HG03108 (cell line): ENCODE measurements at regions not wholly inside any gene's neighbourhood (a gene's known extent, or its start where the extent isn't known, plus 50 kb on each side); places are given as distances from the start of the nearest gene placed in this dataset.
"Not testable (repeated sequence)": the region's sequence is repeated elsewhere in the genome, so short reads cannot be mapped to it uniquely, and the experiment has no call there.

ENCODE experiments used
- ATAC-seq: cut with Tn5 transposase; IDR thresholded peaks from one replicate; pipeline ENCODE4 v1.9.1; 2021; ENCODE audit warnings: moderate library complexity; ENCODE audit not compliant: unreplicated experiment

GRCh38 chr18:55907453-55908175 lies 319.6 kb upstream of the TCF4 start:
- ATAC-seq: no peak

- ATAC-seq: no peak
These were observed 318.5 kb upstream of the TCF4 start for GRCh38 chr18:55906536-55906935.

DNA sequence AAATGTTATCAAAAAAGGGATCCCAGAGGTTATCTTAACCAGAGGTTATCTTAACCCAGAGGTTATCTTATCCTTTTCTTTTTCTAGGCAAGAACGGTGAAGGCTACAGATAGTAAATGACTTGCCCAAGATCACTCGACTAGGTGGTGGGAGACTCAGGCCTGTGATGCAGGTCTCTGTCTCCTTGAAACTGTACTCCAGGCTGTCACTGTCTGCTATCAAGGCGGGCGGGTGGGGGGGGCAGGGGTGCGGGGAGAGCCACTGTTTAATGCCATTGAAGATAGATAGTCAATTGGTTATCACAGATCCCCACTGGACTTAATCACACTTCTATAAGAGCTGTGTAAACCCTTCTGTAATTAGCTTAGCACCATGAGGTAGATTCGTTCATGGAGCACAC lies 315.9 kb upstream of the TCF4 start:
- no peak for ATAC-seq

- no peak for ATAC-seq
These were observed 312.4 kb upstream of the TCF4 start for GRCh38 chr18:55900380-55900779.

GRCh38 chr18:55897091-55897689 lies 309.2 kb upstream of the TCF4 start:
- ATAC-seq: no peak

GRCh38 chr18:55893948-55894347 lies 306.0 kb upstream of the TCF4 start:
- no peak for ATAC-seq

GRCh38 chr18:55892862-55893813 lies 305.1 kb upstream of the TCF4 start:
- ATAC-seq: not testable (repeated sequence)

DNA sequence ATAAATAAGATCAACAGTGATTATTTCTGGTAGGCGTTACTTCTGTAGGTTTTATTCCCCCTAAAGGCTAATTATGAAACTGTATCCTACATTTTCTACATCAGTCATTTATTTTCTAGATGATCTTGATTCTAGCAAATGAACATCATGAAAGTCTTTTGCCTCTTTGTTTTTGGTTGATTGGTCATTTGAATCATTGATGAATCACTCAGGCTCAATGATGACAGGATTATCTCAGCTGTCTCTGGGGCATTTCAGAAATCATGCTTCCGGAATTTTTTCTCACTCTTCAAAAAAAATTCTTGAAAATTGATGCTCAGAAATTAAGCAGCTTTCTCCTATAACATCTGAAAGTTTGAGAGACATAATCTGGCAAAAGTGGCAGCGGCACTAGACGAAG lies 298.9 kb upstream of the TCF4 start:
- no peak for ATAC-seq

DNA sequence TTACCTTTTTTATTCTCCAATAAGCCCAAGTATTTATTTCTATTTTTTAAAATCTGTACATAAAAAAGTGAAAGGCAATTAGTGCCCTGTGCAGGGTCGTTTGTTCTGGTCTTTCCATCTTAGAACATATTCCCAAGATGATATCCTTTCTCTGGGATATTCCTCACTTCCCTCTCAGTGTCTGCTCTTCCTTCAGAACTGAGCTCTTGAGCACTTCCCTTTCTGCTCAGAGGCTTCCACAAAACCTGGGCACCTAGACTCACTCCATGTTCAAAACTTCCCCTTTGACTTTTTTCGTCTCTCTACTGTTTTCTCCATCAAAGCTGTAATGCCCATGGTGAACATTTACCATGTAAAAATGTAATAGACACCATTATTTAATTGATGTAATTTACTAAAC lies 296.5 kb upstream of the TCF4 start:
- ATAC-seq: no peak

DNA sequence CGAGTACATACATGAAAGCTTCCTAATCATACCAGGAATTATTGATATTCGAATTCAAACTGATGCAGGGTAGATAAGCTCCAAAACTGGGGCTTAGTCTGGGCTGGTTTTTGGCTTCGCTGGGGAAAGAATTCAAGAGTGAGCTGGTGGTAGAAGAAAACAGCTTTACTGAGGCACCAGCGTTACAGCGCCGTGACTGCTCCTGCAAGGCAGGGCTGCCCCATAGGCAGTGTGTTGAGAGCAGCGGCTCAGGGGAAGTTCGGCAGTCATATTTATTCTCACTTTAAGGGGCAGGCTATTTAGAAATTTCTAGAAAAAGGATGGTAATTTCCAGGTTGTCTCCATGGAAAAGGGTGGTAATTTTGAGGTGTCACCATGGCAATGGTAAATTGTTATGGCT lies 292.6 kb upstream of the TCF4 start:
- no peak for ATAC-seq

GRCh38 chr18:55879331-55879730 lies 291.3 kb upstream of the TCF4 start:
- ATAC-seq: no peak

GRCh38 chr18:55878224-55878623 lies 290.2 kb upstream of the TCF4 start:
- no peak for ATAC-seq

- no peak for ATAC-seq
These were observed 289.3 kb upstream of the TCF4 start for GRCh38 chr18:55877321-55877720.

GRCh38 chr18:55876254-55876653 lies 288.3 kb upstream of the TCF4 start:
- ATAC-seq: no peak

DNA sequence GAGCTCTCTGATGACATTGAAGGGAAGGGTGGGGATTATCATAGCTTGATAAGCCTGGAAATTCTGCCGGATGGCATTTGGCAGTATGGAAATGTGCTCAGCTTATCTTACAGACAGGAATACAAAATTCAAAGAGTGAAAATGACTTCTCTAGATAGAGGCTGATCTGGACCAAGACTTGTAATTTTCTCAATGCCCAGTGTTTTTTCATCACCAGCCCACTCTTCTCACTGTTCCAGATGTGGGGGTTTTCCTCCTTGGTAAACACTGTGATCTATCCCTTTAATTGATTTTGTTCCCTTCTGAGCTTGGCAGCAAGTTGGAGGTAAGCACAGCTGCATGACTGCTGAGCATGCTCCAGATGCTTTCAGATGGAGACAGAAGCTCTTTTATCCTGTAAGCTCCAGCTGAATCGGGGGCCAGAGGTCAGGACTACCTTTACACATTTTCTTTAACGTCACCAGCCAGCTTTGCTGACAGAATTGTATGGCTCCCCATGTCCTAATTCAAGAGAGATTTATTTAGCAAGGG lies 287.4 kb upstream of the TCF4 start:
- no peak for ATAC-seq

GRCh38 chr18:55869556-55870501 lies 281.8 kb upstream of the TCF4 start:
- no peak for ATAC-seq

GRCh38 chr18:55868909-55869308 lies 280.9 kb upstream of the TCF4 start:
- no peak for ATAC-seq

DNA sequence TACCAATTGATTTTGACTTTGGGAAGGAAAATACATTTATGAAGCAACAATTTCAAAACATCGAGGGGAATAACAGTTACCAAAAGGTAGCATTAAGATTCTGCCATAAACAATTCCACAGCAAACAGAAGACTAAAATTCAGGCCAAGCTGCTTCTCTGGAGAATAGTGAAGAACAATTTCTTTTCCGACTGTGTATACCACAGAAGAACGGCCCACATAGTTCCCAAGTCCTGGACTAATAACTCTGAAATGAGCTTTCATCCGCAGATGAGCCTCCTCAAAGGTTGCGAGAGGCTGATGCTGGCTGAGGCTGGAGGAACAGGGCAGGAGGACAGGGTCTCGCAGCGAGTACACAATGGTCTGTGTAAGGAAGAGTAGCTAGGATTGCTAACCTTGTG lies 278.9 kb upstream of the TCF4 start:
- ATAC-seq: no peak

DNA sequence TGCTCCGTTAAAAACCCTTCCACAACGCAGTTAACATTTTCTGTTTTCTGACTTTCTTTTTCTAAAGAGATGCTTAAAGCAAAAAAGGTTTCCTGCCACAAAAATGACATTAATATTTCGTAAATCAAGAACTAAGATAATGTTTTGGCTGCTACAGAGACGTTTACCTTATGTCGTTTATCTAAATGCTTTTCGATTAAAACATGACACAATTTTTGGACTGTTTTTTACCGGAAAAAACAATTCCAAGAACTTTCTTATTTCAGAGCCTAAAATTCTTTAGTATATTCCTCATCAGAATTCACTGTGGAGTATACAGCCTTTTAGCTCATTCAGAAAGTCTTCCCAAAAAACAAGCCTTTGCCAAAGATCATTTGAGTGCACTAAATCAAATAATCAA lies 278.0 kb upstream of the TCF4 start:
- no peak for ATAC-seq

DNA sequence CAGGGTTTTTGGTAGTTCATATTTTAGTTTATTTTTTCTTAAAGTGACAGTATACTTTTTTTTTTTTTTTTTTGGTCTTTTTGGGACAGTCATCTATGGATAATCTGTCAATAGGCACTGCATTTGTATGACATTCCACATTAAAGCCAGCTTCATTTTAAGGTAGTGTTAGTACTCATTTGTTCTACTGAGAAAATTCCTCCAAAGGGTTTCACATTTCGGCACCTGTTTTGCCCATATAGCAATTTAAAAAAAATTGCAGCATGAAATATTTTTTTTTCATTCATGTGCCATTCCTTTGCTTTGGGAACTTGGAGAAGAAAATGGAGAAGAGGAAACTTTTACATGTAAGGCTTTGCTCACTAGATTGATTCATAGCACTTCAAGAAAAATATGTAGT lies 276.3 kb upstream of the TCF4 start:
- no peak for ATAC-seq
